NT2/D1 (cell line): ENCODE measurements at regions not wholly inside any gene's neighbourhood (a gene's known extent, or its start where the extent isn't known, plus 50 kb on each side); places are given as distances from the start of the nearest gene placed in this dataset.

Experiments
- DNase-seq: peaks from one replicate; pipeline ENCODE4 v3.0.0-alpha.2; 2011; ENCODE audit warnings: low read depth, low spot score
- H3K27me3 ChIP-seq: 2 replicates; pipeline ENCODE4 v1.6.0; 2011; ENCODE audit warnings: mild to moderate bottlenecking; ENCODE audit not compliant: insufficient read length, insufficient read depth
- H3K36me3 ChIP-seq: 2 replicates; pipeline ENCODE4 v1.6.1; 2011; ENCODE audit warnings: mild to moderate bottlenecking, low read length, mixed read lengths; ENCODE audit not compliant: insufficient read depth, insufficient read length
- H3K4me1 ChIP-seq: 2 replicates; pipeline ENCODE4 v1.5.1; 2011; ENCODE audit not compliant: insufficient read depth, insufficient read length
- H3K4me3 ChIP-seq: 2 replicates; pipeline ENCODE4 v1.5.1; 2011; ENCODE audit warnings: low read depth; ENCODE audit not compliant: insufficient read length
- H3K9ac ChIP-seq: 2 replicates; pipeline ENCODE4 v1.6.0; 2011; ENCODE audit warnings: low read depth; ENCODE audit not compliant: insufficient read length
- H3K9me3 ChIP-seq: 2 replicates; pipeline ENCODE4 v1.5.1; 2011; ENCODE audit warnings: mild to moderate bottlenecking, low read length; ENCODE audit not compliant: insufficient read depth
- SUZ12 ChIP-seq: IDR thresholded peaks from 2 replicates; pipeline ENCODE4 v1.6.1; 2011; ENCODE audit not compliant: insufficient read length, insufficient read depth; ENCODE audit errors: extremely low read depth
- YY1 ChIP-seq: IDR thresholded peaks from 2 replicates; pipeline ENCODE4 v1.6.1; 2011; ENCODE audit not compliant: insufficient read length, insufficient read depth
- ZNF274 ChIP-seq: IDR thresholded peaks from 2 replicates; pipeline ENCODE4 v1.6.1; 2011; ENCODE audit warnings: mild to moderate bottlenecking, low read depth, low read length

DNA sequence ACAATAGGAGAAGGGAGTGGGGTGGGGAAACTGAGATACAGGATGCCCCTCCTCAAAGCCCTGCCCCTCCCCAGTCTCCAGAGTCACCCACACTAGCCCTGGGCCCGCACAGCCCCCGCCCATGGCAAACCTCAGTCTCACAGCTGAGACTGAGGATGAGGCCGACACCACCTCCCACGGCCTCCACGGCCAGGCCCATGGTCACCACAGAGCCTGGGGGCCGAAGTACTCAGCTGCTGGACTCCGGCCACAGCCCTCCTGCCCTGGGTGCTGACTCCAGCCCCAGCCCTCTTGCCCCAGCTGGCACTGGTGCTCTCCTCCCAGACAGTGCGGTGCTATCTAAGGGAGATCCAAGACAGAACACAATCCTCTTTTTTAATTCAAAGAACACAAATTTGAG lies 176.1 kb downstream of the TTLL2 start:
- no peak for TF ChIP-seq YY1
- no peak for TF ChIP-seq ZNF274
- no peak for TF ChIP-seq SUZ12
- Histone ChIP-seq H3K9me3 (no peaks in the 10 kb centered on the region), H3K36me3 (no peaks in the 10 kb centered on the region), H3K4me1 (peaks cover 2% of the 10 kb centered on the region), H3K27me3 (no peaks in the 10 kb centered on the region), H3K4me3 (no peak overlapping the region), H3K9ac (no peak overlapping the region)
- DNase-seq, result no peak

DNA sequence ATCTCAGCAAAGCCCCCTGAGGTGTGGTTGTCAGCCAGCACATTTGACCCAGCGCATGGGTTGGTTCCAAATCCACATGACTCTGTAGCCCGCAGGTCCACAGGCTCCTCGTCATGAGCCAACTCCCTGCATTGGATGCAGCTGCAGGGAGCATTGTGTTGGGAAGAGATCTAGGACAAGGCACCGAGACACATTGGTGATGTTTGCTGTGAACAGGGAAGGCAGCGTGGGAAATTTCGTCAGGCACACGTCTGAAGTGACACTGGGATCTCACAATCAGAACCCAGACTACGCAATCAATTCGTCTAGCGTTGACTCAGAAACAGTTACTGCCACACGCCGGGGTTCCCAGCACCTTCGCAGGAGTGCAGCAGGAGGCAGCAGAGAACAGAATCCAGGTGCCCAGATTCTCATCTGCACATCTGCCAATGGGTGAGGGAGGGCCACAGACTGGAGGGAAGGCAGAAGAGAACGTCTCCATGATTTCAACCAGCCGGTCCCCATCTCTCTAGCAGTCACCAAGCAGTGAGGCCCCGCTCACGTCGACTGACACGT lies 177.0 kb downstream of the TTLL2 start:
- DNase-seq, result no peak
- Histone ChIP-seq H3K9me3 (no peaks in the 10 kb centered on the region), H3K9ac (no peak overlapping the region), H3K36me3 (no peaks in the 10 kb centered on the region), H3K4me3 (no peak overlapping the region), H3K4me1 (peaks cover 4% of the 10 kb centered on the region), H3K27me3 (no peaks in the 10 kb centered on the region)
- TF ChIP-seq YY1 (no peak), SUZ12 (no peak), ZNF274 (no peak)

DNA sequence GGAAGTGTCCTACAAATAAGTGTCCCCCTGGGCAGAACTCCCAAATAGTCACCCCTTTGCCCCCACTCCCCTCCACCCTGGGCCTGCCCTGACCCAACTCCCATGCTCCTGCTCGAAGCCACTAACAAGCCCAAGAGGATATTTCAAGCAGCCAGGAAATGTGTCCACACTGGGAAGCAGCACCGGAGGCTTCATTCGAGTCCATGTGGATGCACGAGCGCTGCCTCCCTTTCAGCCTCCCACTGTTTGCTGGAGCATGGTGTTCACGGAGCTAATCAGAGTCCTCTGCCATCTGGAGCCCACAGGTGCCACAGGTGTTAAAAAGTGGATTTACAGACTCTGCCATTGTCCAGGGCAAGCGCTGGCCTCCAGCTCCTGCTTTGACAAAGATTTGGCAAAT lies 177.6 kb downstream of the TTLL2 start:
- Histone ChIP-seq H3K4me1 (peaks cover 2% of the 10 kb centered on the region), H3K36me3 (no peaks in the 10 kb centered on the region), H3K9me3 (no peaks in the 10 kb centered on the region), H3K9ac (no peak overlapping the region), H3K4me3 (no peak overlapping the region), H3K27me3 (no peaks in the 10 kb centered on the region)
- no peak for TF ChIP-seq ZNF274
- no peak for TF ChIP-seq YY1
- TF ChIP-seq SUZ12, result no peak
- DNase-seq, result no peak

DNA sequence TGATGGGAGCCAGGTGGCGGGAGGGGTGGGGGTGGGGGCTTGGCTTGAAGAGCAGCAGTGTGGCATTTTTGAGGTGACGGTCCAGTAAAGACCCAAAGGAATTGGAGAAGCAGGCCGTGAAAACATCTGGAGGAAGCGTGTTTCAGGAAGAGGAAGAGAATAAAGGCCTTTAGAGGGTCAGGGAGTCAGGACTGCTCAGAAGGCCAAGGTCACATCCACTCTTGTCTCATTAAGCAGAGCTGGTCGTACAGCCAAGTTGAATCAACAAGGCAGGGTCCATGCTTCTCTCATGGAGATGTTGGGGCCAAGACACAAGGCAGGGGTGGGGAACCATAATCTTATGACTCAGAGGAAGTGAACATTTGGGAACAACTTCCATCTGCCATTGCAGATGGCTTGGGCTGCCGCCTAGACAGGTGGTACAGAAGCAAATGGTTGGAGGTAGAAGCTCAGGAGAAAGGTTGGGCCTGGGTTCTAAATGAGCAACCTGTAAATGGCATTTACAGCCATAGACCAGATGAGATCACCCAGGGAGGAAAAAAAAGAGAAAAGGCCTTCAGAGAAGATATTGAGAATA lies 179.6 kb downstream of the TTLL2 start:
- no peaks in the 10 kb centered on the region for H3K9me3 ChIP-seq
- no peak for TF ChIP-seq YY1
- TF ChIP-seq SUZ12, result no peak
- TF ChIP-seq ZNF274, result no peak
- no peaks in the 10 kb centered on the region for H3K27me3 ChIP-seq
- H3K36me3 ChIP-seq, result no peaks in the 10 kb centered on the region
- H3K4me1 ChIP-seq, result peaks cover 5% of the 10 kb centered on the region
- H3K9ac ChIP-seq, result no peak overlapping the region
- no peak overlapping the region for H3K4me3 ChIP-seq
- DNase-seq, result no peak

DNA sequence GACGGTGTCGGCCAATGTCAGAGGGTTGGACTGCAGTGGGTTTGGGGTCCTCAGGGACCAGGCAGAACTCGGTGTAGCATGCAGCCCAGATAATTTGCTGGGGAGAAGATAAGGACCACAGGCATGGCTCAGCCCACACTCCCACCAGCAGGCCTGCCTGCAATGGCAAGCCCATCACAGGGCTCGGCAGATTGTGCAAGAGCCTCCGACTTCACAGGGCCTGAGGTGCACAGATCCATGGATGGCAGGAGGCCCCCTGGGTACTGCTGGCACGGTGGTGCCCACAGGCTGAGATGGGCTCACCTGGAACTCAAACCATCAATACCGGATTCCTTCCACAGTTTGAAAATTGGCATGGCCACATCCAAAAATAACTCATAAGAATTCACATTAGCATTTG lies 180.3 kb downstream of the TTLL2 start:
- Histone ChIP-seq H3K27me3 (no peaks in the 10 kb centered on the region), H3K9me3 (no peaks in the 10 kb centered on the region), H3K4me3 (no peak overlapping the region), H3K4me1 (peaks cover 5% of the 10 kb centered on the region), H3K9ac (no peak overlapping the region), H3K36me3 (no peaks in the 10 kb centered on the region)
- no peak for DNase-seq
- no peak for TF ChIP-seq ZNF274
- TF ChIP-seq SUZ12, result no peak
- TF ChIP-seq YY1, result no peak

DNA sequence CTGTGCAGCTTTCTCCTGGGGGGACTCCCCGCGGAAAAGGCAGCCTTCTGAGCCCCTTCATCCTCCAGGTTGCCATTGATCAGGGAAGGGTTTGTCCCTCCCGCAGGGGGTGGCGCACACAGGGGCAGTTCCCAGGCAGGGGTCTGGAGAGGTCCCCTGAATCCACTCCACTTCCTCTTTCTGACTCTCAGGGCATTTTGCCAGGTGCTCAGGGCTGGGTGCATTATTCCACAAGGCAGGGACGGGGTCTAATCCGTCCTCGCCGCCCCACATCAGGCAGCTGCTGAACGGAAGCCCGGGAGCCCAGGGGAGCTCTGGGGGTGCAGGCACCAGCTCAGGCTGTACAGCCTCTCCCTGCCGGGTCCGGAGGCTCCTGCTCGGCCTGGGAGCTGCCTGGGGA lies 180.9 kb downstream of the TTLL2 start:
- TF ChIP-seq SUZ12 (no peak), ZNF274 (no peak), YY1 (no peak)
- H3K9me3 ChIP-seq, result no peaks in the 10 kb centered on the region
- H3K4me3 ChIP-seq, result no peak overlapping the region
- H3K4me1 ChIP-seq, result peaks cover 5% of the 10 kb centered on the region
- DNase-seq, result no peak
- H3K36me3 ChIP-seq, result no peaks in the 10 kb centered on the region
- no peaks in the 10 kb centered on the region for H3K27me3 ChIP-seq
- no peak overlapping the region for H3K9ac ChIP-seq

DNA sequence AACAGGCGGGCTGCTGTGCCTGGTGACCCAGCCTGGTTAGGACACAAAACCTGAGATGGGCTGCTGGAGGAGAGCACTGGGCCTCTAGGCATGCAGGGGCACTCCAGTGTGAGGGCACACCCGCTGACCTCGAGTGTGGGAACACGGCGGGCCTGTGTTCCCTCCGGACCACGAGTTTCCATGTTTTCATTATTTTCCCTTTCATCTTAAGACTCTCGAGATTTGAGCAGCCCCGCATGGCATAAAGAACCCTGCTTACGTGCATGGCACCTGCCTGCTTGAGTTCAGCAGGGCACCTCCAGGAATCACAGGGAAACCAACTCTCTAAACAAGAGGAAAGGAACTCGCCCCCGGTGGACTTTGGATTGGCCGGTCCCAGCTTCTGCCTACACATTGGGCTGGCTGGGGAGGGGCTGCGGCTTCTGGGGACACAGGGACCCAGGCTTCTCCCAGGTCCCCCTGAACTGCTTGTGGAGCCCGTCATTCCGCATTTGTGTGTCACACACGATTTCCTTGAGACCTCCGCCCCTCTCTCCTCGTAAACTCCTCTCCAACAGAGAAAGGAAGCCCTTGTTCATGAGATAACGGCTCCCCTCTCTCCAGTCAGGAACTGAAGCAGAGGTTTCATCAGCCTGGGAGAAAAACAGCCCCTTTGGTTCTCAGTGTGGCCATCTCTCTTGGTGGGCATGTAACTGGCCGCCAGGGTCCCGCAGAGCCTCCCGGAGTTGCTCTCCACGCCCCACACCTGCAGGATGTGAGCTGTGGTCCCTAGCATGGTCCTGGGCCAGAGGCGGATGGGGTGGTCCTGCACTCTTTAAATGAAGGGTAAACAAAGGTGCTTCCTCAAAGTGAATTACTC lies 181.8 kb downstream of the TTLL2 start:
- H3K4me3 ChIP-seq, result no peak overlapping the region
- no peaks in the 10 kb centered on the region for H3K36me3 ChIP-seq
- TF ChIP-seq YY1 (no peak), SUZ12 (no peak), ZNF274 (no peak)
- H3K9ac ChIP-seq, result no peak overlapping the region
- peaks cover 5% of the 10 kb centered on the region for H3K4me1 ChIP-seq
- DNase-seq, result no peak
- no peaks in the 10 kb centered on the region for H3K9me3 ChIP-seq
- no peaks in the 10 kb centered on the region for H3K27me3 ChIP-seq
